Brain microvascular endothelial cell (primary cell): ENCODE measurements at regions not wholly inside any gene's neighbourhood (a gene's known extent, or its start where the extent isn't known, plus 50 kb on each side); places are given as distances from the start of the nearest gene placed in this dataset.

ENCODE experiments used
- DNase-seq: peaks from one replicate; pipeline ENCODE4 v3.0.0-alpha.2; 2020
- H3K27ac ChIP-seq: fragments of 250-450 bp; sonication (Bioruptor Pico); 2 replicates; pipeline ENCODE4 v1.5.1; 2020; ENCODE audit warnings: mild to moderate bottlenecking, moderate library complexity
- H3K27me3 ChIP-seq: fragments of 250-450 bp; sonication (Bioruptor Pico); replicated peaks from 2 replicates; pipeline ENCODE4 v1.5.1; 2020; ENCODE audit warnings: mild to moderate bottlenecking
- H3K36me3 ChIP-seq: fragments of 250-450 bp; sonication (Bioruptor Pico); replicated peaks from 2 replicates; pipeline ENCODE4 v1.5.1; 2020; ENCODE audit warnings: mild to moderate bottlenecking
- H3K4me3 ChIP-seq: 2 replicates; pipeline ENCODE4 v1.5.1; 2011; ENCODE audit warnings: low read depth, mild to moderate bottlenecking, control low read depth, low read length, moderate library complexity
- CTCF ChIP-seq: IDR thresholded peaks from 2 replicates; pipeline ENCODE4 v1.5.1; 2011; ENCODE audit warnings: low read depth, mild to moderate bottlenecking, moderate library complexity, low read length, control low read depth, inconsistent platforms; ENCODE audit errors: missing control alignments
- in situ Hi-C: cut with HindIII; loops from 2 replicates; pipeline ENCODE4 v1.10.0; 2017; ENCODE audit warnings: low sequenced_read_pairs, low pct_ligation_motif_present

- in situ Hi-C loops, result no loop called here
- Histone ChIP-seq H3K27me3 (no peaks in the 10 kb centered on the region), H3K36me3 (no peaks in the 10 kb centered on the region), H3K4me3 (no peak overlapping the region), H3K27ac (no peak overlapping the region)
- no peak for TF ChIP-seq CTCF
- DNase-seq, result no peak
Measured at GRCh38 chrX:45447331-45447730, 246.7 kb upstream of the DIPK2B start.

- no peak overlapping the region for H3K4me3 ChIP-seq
- H3K27me3 ChIP-seq, result no peaks in the 10 kb centered on the region
- in situ Hi-C loops, result no loop called here
- no peak overlapping the region for H3K27ac ChIP-seq
- no peaks in the 10 kb centered on the region for H3K36me3 ChIP-seq
- no peak for TF ChIP-seq CTCF
- peak; percentile 45 for DNase-seq
Measured at GRCh38 chrX:45445745-45446412, 245.2 kb upstream of the DIPK2B start.

- in situ Hi-C loops, result no loop called here
- no peak for DNase-seq
- no peak for TF ChIP-seq CTCF
- no peaks in the 10 kb centered on the region for H3K36me3 ChIP-seq
- no peaks in the 10 kb centered on the region for H3K27me3 ChIP-seq
- H3K27ac ChIP-seq, result no peak overlapping the region
- H3K4me3 ChIP-seq, result no peak overlapping the region
Measured at GRCh38 chrX:45437186-45437585, 236.5 kb upstream of the DIPK2B start.

GRCh38 chrX:45435481-45435880 is 234.8 kb upstream of the DIPK2B start:
- no peak overlapping the region for H3K27ac ChIP-seq

GRCh38 chrX:45434231-45434630 is 233.6 kb upstream of the DIPK2B start:
- in situ Hi-C loops, result no loop called here

More at GRCh38 chrX:45435481-45435880, 234.8 kb upstream of the DIPK2B start:
- no peak overlapping the region for H3K4me3 ChIP-seq
- no peaks in the 10 kb centered on the region for H3K27me3 ChIP-seq
- TF ChIP-seq CTCF, result no peak
- in situ Hi-C loops, result no loop called here
- DNase-seq, result no peak
- no peaks in the 10 kb centered on the region for H3K36me3 ChIP-seq

More at GRCh38 chrX:45434231-45434630, 233.6 kb upstream of the DIPK2B start:
- no peaks in the 10 kb centered on the region for H3K36me3 ChIP-seq
- DNase-seq, result no peak
- H3K27ac ChIP-seq, result no peak overlapping the region
- H3K27me3 ChIP-seq, result no peaks in the 10 kb centered on the region
- no peak overlapping the region for H3K4me3 ChIP-seq
- TF ChIP-seq CTCF, result no peak
